ENCODE measurements at regions not wholly inside any gene's neighbourhood (a gene's known extent, or its start where the extent isn't known, plus 50 kb on each side); places are given as distances from the start of the nearest gene placed in this dataset.
"Not testable (repeated sequence)": the region's sequence is repeated elsewhere in the genome, so short reads cannot be mapped to it uniquely, and the experiment has no call there.

DNA sequence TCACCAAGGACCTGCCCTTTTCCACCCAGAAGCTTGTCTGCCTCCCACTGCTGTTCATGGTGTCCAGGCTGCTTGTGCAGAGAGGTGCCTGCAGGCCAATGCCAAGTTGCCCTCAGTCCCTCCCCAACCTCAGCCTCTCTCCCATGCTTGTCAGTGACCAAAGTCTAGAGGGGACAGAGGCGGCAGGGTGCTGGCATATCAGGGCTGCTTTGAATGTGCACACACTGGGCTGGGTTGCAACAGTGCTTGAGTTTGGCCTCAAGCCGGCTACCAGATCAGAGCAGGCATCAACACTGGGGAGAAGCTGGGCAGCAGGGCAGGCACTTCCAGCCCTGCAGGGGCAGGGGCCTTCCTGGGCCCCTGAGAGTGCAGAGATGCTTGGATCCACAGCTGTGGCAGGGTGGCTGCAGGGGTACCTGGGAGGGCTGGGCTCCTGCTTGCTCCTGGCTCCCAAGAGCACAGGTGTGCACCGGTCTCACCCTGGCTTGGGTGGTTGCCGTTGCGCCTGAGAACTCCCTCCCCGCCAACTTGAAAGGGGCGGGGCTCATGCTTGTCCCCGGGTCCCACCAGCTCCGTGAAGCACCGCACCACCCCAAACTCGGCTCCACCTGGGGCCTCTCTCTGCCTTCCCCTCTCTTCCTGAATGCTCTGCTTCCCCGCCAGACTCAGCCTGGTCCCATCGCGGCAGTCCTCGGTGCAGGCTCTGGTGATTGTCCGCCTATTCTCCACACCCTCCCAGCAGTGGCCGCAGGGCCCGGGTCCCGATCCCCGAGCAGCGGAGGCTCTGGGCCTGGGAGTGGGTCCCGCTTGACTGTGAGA, 1681.9 kb upstream of the ADGRL3 start:
- no peak for DNase-seq

DNA sequence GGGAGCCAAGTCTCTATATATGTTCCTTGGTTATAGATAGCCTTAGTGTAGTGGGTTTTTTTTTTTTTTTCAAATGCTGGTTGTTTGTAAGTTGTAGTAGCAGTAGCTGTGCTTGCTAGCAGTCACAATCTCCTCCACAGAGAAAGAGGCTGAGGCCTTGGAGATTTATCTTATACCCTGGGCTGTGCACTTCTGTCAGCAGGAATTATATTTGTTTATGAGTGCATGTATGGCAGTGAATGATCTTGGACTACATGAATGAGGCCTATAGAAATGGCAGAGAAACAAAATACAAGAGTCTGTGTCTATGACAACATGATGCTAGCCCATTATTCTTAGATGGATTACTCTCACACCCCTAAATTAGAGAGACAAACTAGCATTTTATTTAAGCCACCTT, 1674.2 kb upstream of the ADGRL3 start:
- no peak for DNase-seq

DNA sequence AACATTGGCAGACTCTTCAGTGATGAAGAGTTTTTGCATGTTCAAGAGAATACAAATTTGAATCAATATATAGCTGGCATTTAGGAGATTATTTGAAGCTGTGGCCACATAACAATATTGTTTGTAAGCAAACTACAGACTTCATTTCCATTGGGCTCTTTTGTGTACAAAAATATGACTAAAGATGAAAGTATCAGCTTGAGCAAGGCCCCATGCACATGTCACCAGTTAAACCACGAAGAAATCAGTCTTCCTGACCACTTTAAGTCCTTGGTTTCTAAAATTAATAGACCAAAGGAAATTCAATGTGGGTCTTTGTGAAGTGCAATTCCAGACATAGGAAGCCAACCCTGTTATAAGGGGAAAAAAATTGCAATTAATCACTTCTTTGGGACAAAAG, 1664.6 kb upstream of the ADGRL3 start:
- DNase-seq: no peak

- DNase-seq: no peak
Observed at GRCh38 chr4:59536428-59536827, 1663.7 kb upstream of the ADGRL3 start.

GRCh38 chr4:59537246-59537886, 1662.8 kb upstream of the ADGRL3 start:
- DNase-seq: peak in 1 of 2 experiments; percentile 40

- DNase-seq: no peak
Observed at GRCh38 chr4:59539401-59539800, 1660.7 kb upstream of the ADGRL3 start.

DNA sequence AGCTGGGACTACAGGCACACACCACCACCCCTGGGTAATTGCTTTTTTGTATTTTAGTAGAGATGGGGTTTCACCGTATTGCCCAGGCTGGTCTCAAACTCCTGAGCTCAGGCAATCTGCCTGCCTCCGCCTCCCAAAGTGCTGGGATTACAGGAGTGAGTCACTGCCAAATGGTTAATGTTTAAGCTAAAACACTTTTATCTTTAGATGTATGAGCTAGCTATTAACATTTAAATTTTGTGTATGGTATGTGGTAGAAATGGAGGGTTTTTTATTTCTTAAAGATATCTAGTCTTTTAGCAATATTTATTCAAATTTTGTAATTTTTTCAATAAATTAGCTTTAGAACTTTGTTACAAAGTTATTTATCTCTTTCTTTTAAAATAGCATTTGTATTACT, 1659.8 kb upstream of the ADGRL3 start:
- no peak for DNase-seq

DNA sequence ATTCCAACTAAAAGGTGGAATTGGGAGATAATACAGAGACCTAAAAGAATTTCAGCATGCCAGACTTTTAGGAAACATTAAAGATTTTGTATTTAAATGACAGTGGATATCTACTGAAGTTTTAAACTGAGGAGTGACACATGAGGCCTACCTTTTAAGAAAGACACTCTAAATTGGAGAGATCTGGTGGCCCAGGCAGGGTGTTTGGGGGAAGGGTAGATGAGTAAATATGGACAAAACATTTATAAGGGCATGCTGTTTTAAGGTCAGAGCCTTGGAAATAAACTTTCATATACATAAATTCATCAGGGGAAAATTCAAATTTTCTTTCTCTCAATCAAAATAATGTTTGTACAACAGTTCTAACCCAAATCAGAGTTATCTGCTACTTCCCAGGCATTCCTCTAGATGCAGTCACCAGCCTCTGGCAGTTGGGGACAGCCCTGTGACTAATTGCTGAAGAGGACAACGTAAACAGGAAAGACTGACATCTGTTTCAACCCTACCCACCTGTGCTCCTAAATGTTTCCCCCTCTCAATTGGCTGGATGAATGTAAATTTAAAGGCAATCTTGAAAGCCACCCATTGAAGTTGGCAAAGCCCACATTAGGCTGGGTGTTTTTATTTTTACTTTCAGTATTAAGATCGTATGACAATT, 1646.9 kb upstream of the ADGRL3 start:
- peak; percentile 52 to 88 for DNase-seq

DNA sequence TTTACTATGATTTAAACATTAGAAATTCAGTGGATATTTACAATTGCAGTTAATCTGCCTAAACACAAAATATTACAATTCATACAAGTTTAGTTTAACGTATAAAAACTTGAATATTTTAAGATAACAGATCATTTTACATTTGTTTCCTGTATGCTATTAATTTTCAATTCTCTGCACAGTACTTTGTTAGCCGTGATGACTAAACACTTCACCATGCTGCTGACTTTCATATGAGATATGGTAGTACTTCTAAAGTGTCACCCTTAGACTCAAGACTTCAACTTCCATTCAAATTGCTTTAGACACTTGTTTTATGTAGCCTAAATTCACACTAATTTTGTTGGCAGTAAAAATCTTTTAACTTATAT, 1646.4 kb upstream of the ADGRL3 start:
- DNase-seq: peak; percentile 13 to 57

GRCh38 chr4:59556191-59556590, 1643.9 kb upstream of the ADGRL3 start:
- DNase-seq: not testable (repeated sequence)

DNA sequence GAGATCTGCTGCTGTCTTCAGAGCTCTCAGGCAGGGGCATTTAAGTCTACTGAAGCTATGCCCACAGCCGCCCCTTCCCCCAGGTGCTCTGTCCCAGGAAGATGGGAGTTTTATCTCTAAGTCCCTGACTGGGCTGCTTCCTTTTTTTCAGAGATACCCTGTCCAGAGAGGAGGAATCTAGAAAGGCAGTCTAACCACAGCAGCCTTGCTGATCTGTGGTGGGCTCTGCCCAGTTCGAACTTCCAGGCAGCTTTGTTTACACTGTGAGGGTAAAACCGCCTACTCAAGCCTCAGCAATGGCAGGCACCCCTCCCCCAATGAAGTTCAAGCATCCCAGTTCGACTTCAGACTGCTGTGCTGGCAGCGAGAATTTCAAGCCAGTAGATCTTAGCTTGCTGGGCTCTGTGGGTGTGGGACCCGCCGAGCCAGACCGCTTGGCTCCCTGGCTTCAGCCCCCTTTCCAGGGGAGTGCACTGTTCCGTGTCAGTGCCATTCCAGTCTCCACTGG, 1639.9 kb upstream of the ADGRL3 start:
- DNase-seq: not testable (repeated sequence)

DNA sequence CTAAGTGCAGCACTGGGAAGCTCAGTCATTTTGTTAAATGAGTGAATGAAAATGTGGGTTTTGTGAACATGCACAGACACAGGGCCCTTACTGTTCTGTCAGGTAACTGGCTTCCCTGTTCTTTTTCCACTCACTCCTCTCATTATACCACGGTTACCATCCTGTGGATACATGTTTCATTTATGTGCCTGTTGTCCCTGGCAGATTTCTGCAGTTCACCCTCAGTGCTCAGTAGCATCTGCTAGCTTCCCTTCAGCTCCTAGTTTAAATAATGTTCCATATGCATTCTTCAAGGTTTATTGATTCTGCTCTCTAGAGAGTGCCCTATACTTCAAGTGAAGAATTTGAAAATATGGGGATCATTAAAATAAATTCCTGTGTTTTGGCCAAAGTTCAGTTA, 1634.3 kb upstream of the ADGRL3 start:
- no peak for DNase-seq

GRCh38 chr4:59570860-59571476, 1629.2 kb upstream of the ADGRL3 start:
- no peak for DNase-seq

DNA sequence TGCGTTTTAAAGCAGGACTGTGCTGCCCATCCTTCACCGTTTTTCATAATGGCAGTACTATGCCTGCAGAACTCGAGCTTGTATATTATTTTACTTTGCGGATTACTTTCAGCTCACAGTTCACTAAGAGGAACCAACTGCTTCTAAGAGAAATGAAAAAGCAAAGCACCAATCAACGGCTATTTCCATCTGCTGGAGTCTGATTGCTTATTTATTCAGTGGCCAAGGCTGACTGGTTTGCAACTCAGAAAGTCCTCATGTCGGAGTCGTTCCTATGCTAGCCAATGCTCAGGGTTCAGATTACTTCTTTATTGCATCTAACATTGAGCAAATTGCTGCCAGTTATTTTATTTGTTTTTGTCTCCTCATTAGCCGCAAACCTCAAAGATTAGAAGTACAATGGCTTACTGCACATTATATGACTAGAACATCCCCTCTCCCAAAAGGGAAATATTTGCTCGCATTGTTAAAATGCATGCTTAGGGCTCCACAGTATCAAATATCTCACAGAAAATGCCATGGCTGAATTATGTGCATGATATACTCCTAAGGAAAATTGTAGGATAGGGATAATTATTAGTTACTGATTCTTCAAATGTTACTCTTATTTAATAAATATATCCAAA, 1628.2 kb upstream of the ADGRL3 start:
- no peak for DNase-seq

DNA sequence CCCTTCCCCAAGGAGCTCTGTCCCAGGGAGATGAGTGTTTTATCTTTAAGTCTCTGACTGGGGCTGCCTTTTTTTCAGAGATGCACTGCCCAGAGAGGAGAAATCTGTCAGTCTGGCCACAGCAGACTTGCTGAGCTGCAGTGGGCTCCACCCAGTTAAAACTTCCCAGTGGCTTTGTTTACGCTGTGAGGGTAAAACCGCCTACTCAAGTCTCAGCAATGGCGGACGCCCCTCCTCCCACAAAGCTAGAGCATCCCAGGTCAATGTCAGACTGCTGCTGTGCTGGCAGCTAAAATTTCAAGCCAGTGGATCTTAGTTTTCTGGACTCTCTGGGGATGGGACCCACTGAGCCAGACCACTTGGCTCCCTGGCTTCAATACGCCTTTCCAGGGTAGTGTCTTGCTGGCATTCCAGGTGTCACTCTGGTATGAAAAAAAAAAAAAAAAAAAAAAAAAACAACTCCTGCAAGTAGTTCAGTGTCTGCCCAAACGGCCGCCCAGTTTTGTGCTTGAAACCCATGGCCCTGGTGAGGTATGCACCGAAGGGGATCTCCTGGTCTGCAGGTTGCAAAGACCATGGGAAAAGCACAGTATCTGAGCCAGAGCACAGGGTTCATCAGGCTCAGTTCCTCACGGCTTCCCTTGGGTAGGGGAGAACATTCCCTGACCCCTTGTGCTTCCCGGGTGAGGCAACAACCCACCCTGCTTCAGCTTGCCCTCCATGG, 1616.1 kb upstream of the ADGRL3 start:
- DNase-seq: no peak

DNA sequence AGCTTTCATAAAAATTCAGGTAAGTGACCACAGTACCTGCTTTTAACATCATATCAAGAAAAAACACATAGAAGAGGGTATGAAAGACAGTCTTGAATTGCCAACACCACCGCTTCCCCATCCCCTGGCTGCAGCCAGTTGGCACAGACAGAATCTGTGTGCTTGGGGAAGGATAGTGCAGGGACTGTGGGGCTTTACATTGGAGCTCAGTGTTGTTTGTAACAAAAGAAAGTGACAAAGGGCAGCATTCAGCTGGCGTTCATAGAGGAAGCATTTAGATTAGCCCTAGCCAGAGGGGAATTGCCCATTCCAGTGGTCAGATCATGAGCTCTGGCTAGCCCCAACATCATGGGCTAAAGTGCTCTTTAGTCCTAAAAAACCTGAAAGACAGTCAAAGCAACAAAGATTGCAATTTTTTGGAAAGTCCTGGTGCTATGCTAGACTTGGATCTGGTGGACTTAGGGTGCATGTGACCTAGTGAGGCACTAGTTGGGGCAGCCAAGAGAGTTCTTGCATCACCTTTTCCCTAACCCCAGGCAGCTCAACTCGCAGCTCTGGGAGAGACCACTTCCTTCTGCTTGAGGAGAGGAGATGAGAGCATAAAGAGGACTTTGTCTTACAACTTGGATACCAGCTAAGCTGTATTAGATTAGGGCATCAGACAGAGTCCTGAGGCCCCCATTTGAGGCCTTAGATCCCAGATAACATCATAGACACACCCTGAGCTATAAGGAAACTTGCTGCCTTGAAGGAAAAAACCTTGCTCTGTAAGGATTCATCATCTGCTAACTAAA, 1602.4 kb upstream of the ADGRL3 start:
- DNase-seq: no peak

GRCh38 chr4:59598330-59598618, 1601.9 kb upstream of the ADGRL3 start:
- no peak for DNase-seq

- DNase-seq: no peak
Observed at GRCh38 chr4:59608466-59608865, 1591.7 kb upstream of the ADGRL3 start.

DNA sequence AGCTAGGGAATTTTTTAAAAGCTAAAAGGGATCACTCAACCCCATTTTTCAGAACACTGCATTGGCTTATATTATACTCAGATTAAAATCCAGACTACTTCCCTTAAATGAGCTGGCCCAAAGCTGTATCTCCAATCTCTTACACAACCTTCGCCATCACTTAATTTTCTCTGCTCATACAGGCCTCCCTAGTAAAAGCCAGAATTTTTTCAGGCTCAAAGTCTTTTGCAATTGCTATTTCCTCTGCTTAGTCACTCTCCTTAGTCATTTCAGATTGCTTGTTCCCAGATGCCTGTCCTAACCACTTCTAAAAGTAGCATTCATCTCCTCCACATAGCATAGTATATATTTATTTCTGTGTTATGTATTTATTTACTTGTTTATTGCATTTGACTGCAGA, 1587.9 kb upstream of the ADGRL3 start:
- peak; percentile 14 to 67 for DNase-seq

- DNase-seq: no peak
Observed at GRCh38 chr4:59615316-59615715, 1584.8 kb upstream of the ADGRL3 start.

- DNase-seq: no peak
Observed at GRCh38 chr4:59629348-59629747, 1570.8 kb upstream of the ADGRL3 start.

DNA sequence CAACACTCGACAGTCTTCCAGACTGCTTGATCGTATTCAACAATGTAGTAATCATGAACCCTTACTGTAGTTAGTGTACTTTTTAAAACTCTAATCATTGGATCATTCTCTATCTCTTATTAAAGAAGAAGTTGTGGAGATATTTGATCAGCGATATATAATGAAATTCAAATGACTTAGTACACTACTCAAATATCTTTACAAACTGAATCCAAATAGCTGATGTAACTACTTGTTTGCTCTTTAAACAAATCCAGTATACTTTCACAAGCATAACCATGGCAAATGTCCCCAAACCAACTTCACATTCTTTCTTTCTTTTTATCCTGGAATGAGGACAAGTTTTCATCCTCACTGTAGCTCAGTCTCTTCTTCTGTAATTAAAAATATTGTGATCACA, 1569.9 kb upstream of the ADGRL3 start:
- DNase-seq: no peak

All from SW 1271 (cell line).